Heart left ventricle (tissue), 13 donors: ENCODE measurements at regions not wholly inside any gene's neighbourhood (a gene's known extent, or its start where the extent isn't known, plus 50 kb on each side); places are given as distances from the start of the nearest gene placed in this dataset.

ENCODE experiments used
- CTCF ChIP-seq, 12 donors: fragments of 200-600 bp; sonication (generic) in 4 of 12; IDR thresholded peaks; one replicate each; pipeline versions ENCODE4 v1.5.0 to v1.8.0; 2018 to 2022; ENCODE audit warnings: antibody characterized with exemption in 12 of 12, mild to moderate bottlenecking in 5 of 12
- POLR2A ChIP-seq, 2 donors: fragments of 450-650 bp; IDR thresholded peaks; one replicate each; pipeline ENCODE4 v1.6.1; 2017; ENCODE audit warnings: antibody characterized with exemption in 2 of 2, mild to moderate bottlenecking in 2 of 2, moderate library complexity in 2 of 2
- donor health status: ischemic (EF 13 %, LVEDD 7.1; RV severe dilation, severe dysfunction).
- donor health status: DM: no; HTN: yes; CAD: no.
- donor health status: DM: no; HTN: no; CAD: no.
- donor health status: ischemic (EF 25% LVEDD 6.9; RV normal size, moderate dysfunction).
- donor health status: ischemic (EF 25% LVEDD 5.7; RV mildly dilated, moderate dysfunction).
- donor health status: ischemic (EF 35%, LVEDD 5.7; RV mildly dilated, moderate dysfunction).
- donor health status: nonischemic (EF 11% LVEDD 7.7; RV severe dilation, severe dysfunction).
- donor health status: DM: yes; HTN: yes; CAD: no.
- donor health status: PGD.
- donor health status: ischemic (EF 29% LVEDD 5.4; RV normal size, mild dysfunction).
- donor health status: nonischemic (EF 23%, LVEDD 6.1; RV moderate dilation, normal function).

DNA sequence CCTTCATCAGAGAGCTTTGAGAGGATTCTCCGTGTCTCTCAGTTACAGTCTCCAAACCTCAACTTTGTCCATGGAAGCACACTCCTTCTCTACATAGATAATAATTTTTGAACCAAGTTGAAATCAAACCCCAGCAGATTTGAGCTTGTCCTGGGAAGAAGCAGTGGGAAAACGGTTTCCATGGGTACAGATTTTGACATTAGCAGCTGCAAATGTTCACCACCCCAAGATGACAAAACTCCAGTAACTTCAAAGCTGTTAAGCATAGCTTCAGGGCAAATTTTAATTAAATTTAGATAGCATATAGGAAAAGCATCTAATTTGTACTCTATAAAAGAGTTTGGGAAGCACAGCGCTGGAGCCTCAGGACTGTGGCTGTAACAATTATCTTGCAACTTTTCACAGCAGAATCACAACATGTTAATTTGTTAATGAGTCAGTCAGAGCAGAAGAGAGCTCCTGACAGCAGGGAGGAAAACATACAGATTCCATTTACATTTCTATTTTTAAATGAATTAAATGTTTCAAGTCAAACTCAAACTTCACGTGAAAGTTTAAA is 240.7 kb downstream of the BMP7 start:
- TF ChIP-seq CTCF (IDR thresholded peaks at IDR 0.05), result no peak
- no peak for TF ChIP-seq POLR2A (IDR thresholded peaks at IDR 0.05)
